ENCODE measurements at regions not wholly inside any gene's neighbourhood (a gene's known extent, or its start where the extent isn't known, plus 50 kb on each side); places are given as distances from the start of the nearest gene placed in this dataset.

DNA sequence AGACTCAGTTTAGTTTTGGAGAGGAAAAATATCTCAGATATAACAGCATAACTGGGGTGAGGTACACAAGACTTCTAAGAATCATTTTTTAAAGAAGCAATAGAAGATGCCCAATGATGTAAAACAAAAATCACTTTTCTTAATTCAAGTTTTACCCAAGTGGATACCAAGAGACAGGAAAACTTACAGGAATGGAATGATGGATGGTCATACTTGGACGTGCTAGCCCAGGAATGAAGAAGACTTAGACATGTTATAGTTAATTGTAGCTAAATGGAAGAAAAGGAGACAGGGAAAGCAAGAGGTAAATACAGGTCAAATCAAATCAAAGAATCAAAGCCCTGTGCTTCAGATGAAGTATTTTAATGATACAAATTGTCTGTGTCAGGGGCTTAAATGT, 312.7 kb upstream of the KCNJ16 start:
- no peak for TF ChIP-seq EZH2 (IDR thresholded peaks at IDR 0.05; ENCODE audit: insufficient read depth, low read length)
- TF ChIP-seq, protein P1, sequence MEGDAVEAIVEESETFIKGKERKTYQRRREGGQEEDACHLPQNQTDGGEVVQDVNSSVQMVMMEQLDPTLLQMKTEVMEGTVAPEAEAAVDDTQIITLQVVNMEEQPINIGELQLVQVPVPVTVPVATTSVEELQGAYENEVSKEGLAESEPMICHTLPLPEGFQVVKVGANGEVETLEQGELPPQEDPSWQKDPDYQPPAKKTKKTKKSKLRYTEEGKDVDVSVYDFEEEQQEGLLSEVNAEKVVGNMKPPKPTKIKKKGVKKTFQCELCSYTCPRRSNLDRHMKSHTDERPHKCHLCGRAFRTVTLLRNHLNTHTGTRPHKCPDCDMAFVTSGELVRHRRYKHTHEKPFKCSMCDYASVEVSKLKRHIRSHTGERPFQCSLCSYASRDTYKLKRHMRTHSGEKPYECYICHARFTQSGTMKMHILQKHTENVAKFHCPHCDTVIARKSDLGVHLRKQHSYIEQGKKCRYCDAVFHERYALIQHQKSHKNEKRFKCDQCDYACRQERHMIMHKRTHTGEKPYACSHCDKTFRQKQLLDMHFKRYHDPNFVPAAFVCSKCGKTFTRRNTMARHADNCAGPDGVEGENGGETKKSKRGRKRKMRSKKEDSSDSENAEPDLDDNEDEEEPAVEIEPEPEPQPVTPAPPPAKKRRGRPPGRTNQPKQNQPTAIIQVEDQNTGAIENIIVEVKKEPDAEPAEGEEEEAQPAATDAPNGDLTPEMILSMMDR (IDR thresholded peaks at IDR 0.05; ENCODE audit: insufficient read depth, low read depth, low read length): no peak

Data from astrocyte (in vitro differentiated cells and primary cell).